Epithelial cell of esophagus (primary cell): ENCODE measurements at regions not wholly inside any gene's neighbourhood (a gene's known extent, or its start where the extent isn't known, plus 50 kb on each side); places are given as distances from the start of the nearest gene placed in this dataset.
A peak's percentile ranks its signal among the peaks of the same experiment; 100 is the strongest.

Source experiments
- DNase-seq: peaks from one replicate; pipeline ENCODE4 v3.0.0; 2010; ENCODE audit warnings: low read depth
- H3K4me3 ChIP-seq: 2 replicates; pipeline ENCODE4 v1.5.1; 2011; ENCODE audit warnings: mild to moderate bottlenecking, low read length, control low read depth
- CTCF ChIP-seq: IDR thresholded peaks from 2 replicates; pipeline ENCODE4 v1.5.1; 2011; ENCODE audit warnings: low read depth, mild to moderate bottlenecking, low read length, control low read depth, inconsistent platforms; ENCODE audit not compliant: insufficient read depth; ENCODE audit errors: missing control alignments

- DNase-seq: peak; percentile 88
- no peak overlapping the region for H3K4me3 ChIP-seq
- TF ChIP-seq CTCF: no peak
Measured at GRCh38 chr5:4514067-4514648, 626.0 kb upstream of the ADAMTS16 start.

- no peak for TF ChIP-seq CTCF
- no peak for DNase-seq
Measured at GRCh38 chr5:4518903-4519672, 621.0 kb upstream of the ADAMTS16 start.

DNA sequence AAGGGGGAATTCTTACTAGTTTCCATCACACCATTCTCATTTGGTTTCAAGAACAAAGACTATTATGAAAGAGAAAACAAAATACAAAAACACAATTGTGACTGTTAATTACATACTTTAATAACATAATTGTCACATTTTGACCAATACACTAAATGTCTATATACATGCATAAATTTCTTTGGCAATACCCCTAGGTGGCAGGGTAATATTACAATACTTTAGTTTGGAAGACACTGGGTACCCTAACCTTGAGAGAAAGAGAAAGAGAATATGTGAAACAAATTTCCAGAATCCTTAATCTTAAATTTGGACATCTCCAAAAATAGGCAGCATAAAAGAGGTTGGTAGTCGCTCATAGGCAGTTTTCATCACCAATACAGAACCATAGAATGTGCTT, 619.6 kb upstream of the ADAMTS16 start:
- TF ChIP-seq CTCF: no peak
- DNase-seq: no peak
- no peak overlapping the region for H3K4me3 ChIP-seq

More at GRCh38 chr5:4518903-4519672, 621.0 kb upstream of the ADAMTS16 start:
- no peak overlapping the region for H3K4me3 ChIP-seq

DNA sequence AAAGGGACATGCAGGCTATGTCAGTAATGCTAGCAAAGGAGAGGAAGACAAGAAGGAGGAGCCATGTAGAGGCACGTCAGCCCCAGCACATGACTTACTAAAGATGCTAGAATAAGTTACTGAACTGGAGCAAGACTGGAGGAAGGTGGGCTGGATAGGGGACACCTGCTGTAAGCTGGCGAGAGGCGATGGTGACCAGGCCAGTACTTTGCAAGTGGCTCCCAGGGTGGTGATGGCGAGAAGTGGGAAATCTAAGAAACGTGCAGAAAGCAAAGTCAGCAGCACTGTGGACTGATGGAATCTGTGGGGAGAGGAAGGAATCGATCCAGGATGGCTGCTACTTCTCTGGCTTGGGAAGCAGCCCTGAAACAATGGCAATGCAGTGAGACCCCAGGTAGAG, 617.1 kb upstream of the ADAMTS16 start:
- DNase-seq: no peak
- no peak overlapping the region for H3K4me3 ChIP-seq
- no peak for TF ChIP-seq CTCF

DNA sequence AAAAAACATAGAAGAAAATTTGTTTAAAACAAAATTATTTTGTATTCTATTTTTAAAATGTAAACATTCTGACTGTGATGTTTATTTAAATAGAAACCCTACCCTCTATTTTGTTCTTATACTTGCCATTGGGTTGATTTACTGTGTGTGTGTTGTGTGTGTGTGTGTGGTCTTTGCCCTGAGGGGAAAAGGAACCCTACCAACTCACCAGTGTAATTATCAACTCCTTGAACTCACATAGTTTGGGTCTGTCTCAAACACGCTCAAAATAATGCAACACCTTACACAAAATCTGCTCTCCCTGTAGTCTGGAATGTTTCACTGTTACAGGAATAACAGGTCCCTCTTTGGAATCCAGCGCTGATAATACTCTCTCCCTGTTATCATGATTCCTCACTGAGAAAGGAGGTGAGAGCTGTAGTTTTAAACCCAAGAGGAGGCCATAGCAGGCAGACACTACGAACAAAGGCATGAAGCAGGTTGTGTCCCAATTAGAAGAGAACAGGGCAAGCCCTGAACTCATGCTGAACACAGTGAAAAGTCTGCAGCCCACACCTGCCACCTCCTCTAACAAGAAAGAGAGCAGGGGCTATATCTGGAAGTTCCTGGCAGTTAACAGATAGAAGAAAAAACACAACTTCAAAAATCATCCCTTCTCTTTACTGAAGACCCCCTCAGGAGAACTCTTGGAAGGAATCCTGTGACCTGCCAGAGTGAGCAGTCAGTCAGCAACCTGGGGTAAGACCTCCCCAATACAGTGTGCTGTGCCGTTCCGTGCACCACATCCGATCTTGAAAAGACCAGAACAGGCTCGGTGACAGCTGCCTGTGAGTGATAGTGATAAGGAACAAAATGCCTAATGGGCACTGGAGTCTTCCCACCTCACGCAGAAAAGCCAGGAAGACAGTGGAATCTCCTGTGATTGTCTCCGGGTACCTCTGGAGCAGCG, 608.1 kb upstream of the ADAMTS16 start:
- no peak for DNase-seq
- no peak for TF ChIP-seq CTCF
- H3K4me3 ChIP-seq: no peak overlapping the region

- no peak for TF ChIP-seq CTCF
- no peak for DNase-seq
- H3K4me3 ChIP-seq: no peak overlapping the region
Measured at GRCh38 chr5:4532705-4533080, 607.4 kb upstream of the ADAMTS16 start.
